ENCODE measurements at regions not wholly inside any gene's neighbourhood (a gene's known extent, or its start where the extent isn't known, plus 50 kb on each side); places are given as distances from the start of the nearest gene placed in this dataset.

GRCh38 chr16:79401157-79401556 lies 199.4 kb downstream of the MAF start:
- no peaks in the 10 kb centered on the region for H3K79me2 ChIP-seq (replicated peaks; ENCODE audit: insufficient read depth, low read length)
- H3F3A ChIP-seq (ENCODE audit: insufficient read depth, low read length, poor library complexity, severe bottlenecking): no peaks in the 10 kb centered on the region
- H3K9me3 ChIP-seq (ENCODE audit: low read length): no peaks in the 10 kb centered on the region
- TF ChIP-seq CTCF (IDR thresholded peaks at IDR 0.05; ENCODE audit: poor library complexity, severe bottlenecking) (no peak), EP300 (conservative IDR thresholded peaks at IDR 0.05; ENCODE audit: poor library complexity, severe bottlenecking) (no peak), TAF1 (IDR thresholded peaks at IDR 0.05; ENCODE audit: low read depth) (no peak), POLR2AphosphoS5 (IDR thresholded peaks at IDR 0.05) (no peak), EZH2 (IDR thresholded peaks at IDR 0.05; ENCODE audit: borderline replicate concordance, insufficient read depth, low read length, poor library complexity, severe bottlenecking) (no peak), SMC3 (conservative IDR thresholded peaks at IDR 0.05; ENCODE audit: poor library complexity) (no peak), RAD21 (conservative IDR thresholded peaks at IDR 0.05) (no peak), MXI1 (conservative IDR thresholded peaks at IDR 0.05; ENCODE audit: poor library complexity, severe bottlenecking) (no peak), REST (IDR thresholded peaks at IDR 0.05; ENCODE audit: borderline replicate concordance) (no peak)
- no peaks in the 10 kb centered on the region for H4K20me1 ChIP-seq (ENCODE audit: insufficient read depth)
- no peak overlapping the region for H3K9ac ChIP-seq (ENCODE audit: low read length)
- H3K4me2 ChIP-seq (ENCODE audit: low read length): no peak overlapping the region
- H2AFZ ChIP-seq (ENCODE audit: low read depth, low read length): no peak overlapping the region
- no peak overlapping the region for H3K27ac ChIP-seq (ENCODE audit: low read length)
- H3K36me3 ChIP-seq (ENCODE audit: insufficient read depth, low read length): no peaks in the 10 kb centered on the region
- H3K9me2 ChIP-seq (ENCODE audit: insufficient read depth, low read length): no peaks in the 10 kb centered on the region
- no peak overlapping the region for H3K4me3 ChIP-seq (ENCODE audit: low read length)
- H3K27me3 ChIP-seq (ENCODE audit: insufficient read depth, low read depth, low read length): no peaks in the 10 kb centered on the region

- H3K27me3 ChIP-seq (ENCODE audit: insufficient read depth, low read depth, low read length): no peaks in the 10 kb centered on the region
- H3K9me2 ChIP-seq (ENCODE audit: insufficient read depth, low read length): no peaks in the 10 kb centered on the region
These were observed 199.9 kb downstream of the MAF start for GRCh38 chr16:79400462-79401149.

More at GRCh38 chr16:79400462-79401149, 199.9 kb downstream of the MAF start:
- no peak overlapping the region for H3K4me2 ChIP-seq (ENCODE audit: low read length)
- TF ChIP-seq MXI1 (conservative IDR thresholded peaks at IDR 0.05; ENCODE audit: poor library complexity, severe bottlenecking): no peak
- TF ChIP-seq TAF1 (IDR thresholded peaks at IDR 0.05; ENCODE audit: low read depth): no peak
- no peak for TF ChIP-seq EZH2 (IDR thresholded peaks at IDR 0.05; ENCODE audit: borderline replicate concordance, insufficient read depth, low read length, poor library complexity, severe bottlenecking)
- TF ChIP-seq RAD21 (conservative IDR thresholded peaks at IDR 0.05): no peak
- no peak for TF ChIP-seq EP300 (conservative IDR thresholded peaks at IDR 0.05; ENCODE audit: poor library complexity, severe bottlenecking)
- no peak for TF ChIP-seq SMC3 (conservative IDR thresholded peaks at IDR 0.05; ENCODE audit: poor library complexity)
- no peak for TF ChIP-seq REST (IDR thresholded peaks at IDR 0.05; ENCODE audit: borderline replicate concordance)
- no peak for TF ChIP-seq POLR2AphosphoS5 (IDR thresholded peaks at IDR 0.05)
- no peak for TF ChIP-seq CTCF (IDR thresholded peaks at IDR 0.05; ENCODE audit: poor library complexity, severe bottlenecking)
- H3K79me2 ChIP-seq (replicated peaks; ENCODE audit: insufficient read depth, low read length): no peaks in the 10 kb centered on the region
- H3K4me3 ChIP-seq (ENCODE audit: low read length): no peak overlapping the region
- no peak overlapping the region for H2AFZ ChIP-seq (ENCODE audit: low read depth, low read length)
- no peak overlapping the region for H3K27ac ChIP-seq (ENCODE audit: low read length)
- H3F3A ChIP-seq (ENCODE audit: insufficient read depth, low read length, poor library complexity, severe bottlenecking): no peaks in the 10 kb centered on the region
- no peaks in the 10 kb centered on the region for H3K9me3 ChIP-seq (ENCODE audit: low read length)
- no peak overlapping the region for H3K9ac ChIP-seq (ENCODE audit: low read length)
- H3K36me3 ChIP-seq (ENCODE audit: insufficient read depth, low read length): no peaks in the 10 kb centered on the region
- H4K20me1 ChIP-seq (ENCODE audit: insufficient read depth): no peaks in the 10 kb centered on the region

Data from neural cell (in vitro differentiated cells).